Endodermal cell (in vitro differentiated cells): ENCODE measurements at regions not wholly inside any gene's neighbourhood (a gene's known extent, or its start where the extent isn't known, plus 50 kb on each side); places are given as distances from the start of the nearest gene placed in this dataset.

Experiments
- DNase-seq: peaks from one replicate; pipeline ENCODE4 v3.0.0-alpha.2; 2017
- H3K27ac ChIP-seq: 2 replicates; pipeline ENCODE4 v1.5.1; 2013; ENCODE audit warnings: mild to moderate bottlenecking, low read depth, low read length, moderate library complexity
- H3K27me3 ChIP-seq: 2 replicates; pipeline ENCODE4 v1.6.1; 2013; ENCODE audit warnings: mild to moderate bottlenecking, low read length, moderate library complexity; ENCODE audit not compliant: insufficient read depth, control insufficient read depth, poor library complexity, severe bottlenecking
- H3K36me3 ChIP-seq: 2 replicates; pipeline ENCODE4 v1.7.0; 2013; ENCODE audit warnings: mild to moderate bottlenecking, low read length, moderate library complexity; ENCODE audit not compliant: control insufficient read depth, insufficient read depth
- H3K4me1 ChIP-seq: one replicate; pipeline ENCODE4 v1.7.0; 2013; ENCODE audit warnings: low read length; ENCODE audit not compliant: control insufficient read depth, insufficient read depth
- H3K4me3 ChIP-seq: 2 replicates; pipeline ENCODE4 v1.5.1; 2013; ENCODE audit warnings: mild to moderate bottlenecking, low read length, moderate library complexity
- H3K9ac ChIP-seq: 2 replicates; pipeline ENCODE4 v1.6.1; 2013; ENCODE audit warnings: mild to moderate bottlenecking, low read length, moderate library complexity; ENCODE audit not compliant: poor library complexity, severe bottlenecking; ENCODE audit errors: extremely low read depth
- H3K9me3 ChIP-seq: 2 replicates; pipeline ENCODE4 v1.6.1; 2013; ENCODE audit warnings: mild to moderate bottlenecking, low read length, moderate library complexity; ENCODE audit not compliant: control insufficient read depth
- H3K27ac Mint-ChIP-seq: 2 replicates; pipeline ENCODE4 v1.8.0; 2020; ENCODE audit warnings: mixed read lengths
- H3K27me3 Mint-ChIP-seq: 2 replicates; pipeline ENCODE4 v1.8.0; 2021; ENCODE audit warnings: mild to moderate bottlenecking, mixed read lengths; ENCODE audit not compliant: insufficient read depth
- H3K36me3 Mint-ChIP-seq: 2 replicates; pipeline ENCODE4 v1.8.0; 2020; ENCODE audit warnings: low read depth, mixed read lengths
- H3K4me1 Mint-ChIP-seq: 2 replicates; pipeline ENCODE4 v1.8.0; 2020; ENCODE audit warnings: mixed read lengths
- H3K4me3 Mint-ChIP-seq: 2 replicates; pipeline ENCODE4 v1.8.0; 2020; ENCODE audit warnings: mild to moderate bottlenecking, moderate library complexity, mixed read lengths
- H3K9me3 Mint-ChIP-seq: 2 replicates; pipeline ENCODE4 v1.8.0; 2020; ENCODE audit warnings: mild to moderate bottlenecking, mixed read lengths
- whole genome bisulfite sequencing, 2 experiments: methylation state at CpG; one replicate each; pipeline versions ENCODE4 v1.1.5 to v1.1.7; 2013; ENCODE audit warnings: missing lambda C conversion rate in 2 of 2, mixed read lengths in 1 of 2; ENCODE audit not compliant: insufficient coverage in 1 of 2, insufficient read length in 1 of 2; 5-methylcytosine and 5-hydroxymethylcytosine counted together
- TF ChIP-seq, protein P1 (sequence below): fragments of 200-600 bp; sonication (generic); conservative IDR thresholded peaks from 2 replicates; pipeline ENCODE4 v1.5.0; 2021; ENCODE audit warnings: antibody characterized with exemption, mild to moderate bottlenecking

GRCh38 chr12:124211753-124212152, 83.1 kb upstream of the RFLNA start:
- Mint-ChIP-seq H3K27ac (no peak overlapping the region), H3K4me1 (peaks cover 17% of the 10 kb centered on the region), H3K36me3 (peaks cover 4% of the 10 kb centered on the region), H3K4me3 (no peak overlapping the region), H3K27me3 (peaks cover 8% of the 10 kb centered on the region), H3K9me3 (peaks cover 40% of the 10 kb centered on the region)
- H3K36me3 ChIP-seq: no peaks in the 10 kb centered on the region
- WGBS, 2 experiments: 92 to 100% methylated on average over 1 to 2 of the region's 2 CpGs
- TF ChIP-seq, protein P1, sequence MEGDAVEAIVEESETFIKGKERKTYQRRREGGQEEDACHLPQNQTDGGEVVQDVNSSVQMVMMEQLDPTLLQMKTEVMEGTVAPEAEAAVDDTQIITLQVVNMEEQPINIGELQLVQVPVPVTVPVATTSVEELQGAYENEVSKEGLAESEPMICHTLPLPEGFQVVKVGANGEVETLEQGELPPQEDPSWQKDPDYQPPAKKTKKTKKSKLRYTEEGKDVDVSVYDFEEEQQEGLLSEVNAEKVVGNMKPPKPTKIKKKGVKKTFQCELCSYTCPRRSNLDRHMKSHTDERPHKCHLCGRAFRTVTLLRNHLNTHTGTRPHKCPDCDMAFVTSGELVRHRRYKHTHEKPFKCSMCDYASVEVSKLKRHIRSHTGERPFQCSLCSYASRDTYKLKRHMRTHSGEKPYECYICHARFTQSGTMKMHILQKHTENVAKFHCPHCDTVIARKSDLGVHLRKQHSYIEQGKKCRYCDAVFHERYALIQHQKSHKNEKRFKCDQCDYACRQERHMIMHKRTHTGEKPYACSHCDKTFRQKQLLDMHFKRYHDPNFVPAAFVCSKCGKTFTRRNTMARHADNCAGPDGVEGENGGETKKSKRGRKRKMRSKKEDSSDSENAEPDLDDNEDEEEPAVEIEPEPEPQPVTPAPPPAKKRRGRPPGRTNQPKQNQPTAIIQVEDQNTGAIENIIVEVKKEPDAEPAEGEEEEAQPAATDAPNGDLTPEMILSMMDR: no peak
- no peaks in the 10 kb centered on the region for H3K27me3 ChIP-seq
- peaks cover 23% of the 10 kb centered on the region for H3K9me3 ChIP-seq
- no peak overlapping the region for H3K9ac ChIP-seq
- DNase-seq: no peak
- no peak overlapping the region for H3K4me3 ChIP-seq
- H3K4me1 ChIP-seq: no peaks in the 10 kb centered on the region
- H3K27ac ChIP-seq: no peak overlapping the region

- Histone ChIP-seq H3K4me3 (no peak overlapping the region), H3K27me3 (no peaks in the 10 kb centered on the region), H3K9ac (no peak overlapping the region), H3K9me3 (peaks cover 23% of the 10 kb centered on the region), H3K36me3 (no peaks in the 10 kb centered on the region), H3K27ac (peak overlapping the region; percentile 51), H3K4me1 (no peaks in the 10 kb centered on the region)
- H3K27me3 Mint-ChIP-seq: no peaks in the 10 kb centered on the region
- peaks cover 4% of the 10 kb centered on the region for H3K36me3 Mint-ChIP-seq
- no peak overlapping the region for H3K27ac Mint-ChIP-seq
- no peak for DNase-seq
- 81 to 91% methylated on average over 4 to 11 of the region's 11 CpGs for WGBS, 2 experiments
- H3K9me3 Mint-ChIP-seq: peaks cover 40% of the 10 kb centered on the region
- no peak overlapping the region for H3K4me3 Mint-ChIP-seq
- H3K4me1 Mint-ChIP-seq: peaks cover 8% of the 10 kb centered on the region
- TF ChIP-seq, protein P1: no peak
Observed at GRCh38 chr12:124213666-124214347, 81.1 kb upstream of the RFLNA start.

- peaks cover 40% of the 10 kb centered on the region for H3K9me3 Mint-ChIP-seq
- Histone ChIP-seq H3K4me3 (no peak overlapping the region), H3K9ac (no peak overlapping the region), H3K27me3 (no peaks in the 10 kb centered on the region), H3K9me3 (peaks cover 23% of the 10 kb centered on the region), H3K36me3 (no peaks in the 10 kb centered on the region), H3K27ac (no peak overlapping the region), H3K4me1 (no peaks in the 10 kb centered on the region)
- WGBS, 2 experiments: 88 to 92% methylated on average over 3 of the region's 3 CpGs
- TF ChIP-seq, protein P1: no peak
- H3K4me1 Mint-ChIP-seq: peaks cover 8% of the 10 kb centered on the region
- no peaks in the 10 kb centered on the region for H3K27me3 Mint-ChIP-seq
- no peak overlapping the region for H3K27ac Mint-ChIP-seq
- H3K4me3 Mint-ChIP-seq: no peak overlapping the region
- no peak for DNase-seq
- peaks cover 4% of the 10 kb centered on the region for H3K36me3 Mint-ChIP-seq
Observed at GRCh38 chr12:124214574-124214973, 80.3 kb upstream of the RFLNA start.
